A549 (cell line): ENCODE measurements at regions not wholly inside any gene's neighbourhood (a gene's known extent, or its start where the extent isn't known, plus 50 kb on each side); places are given as distances from the start of the nearest gene placed in this dataset.
A peak's percentile ranks its signal among the peaks of the same experiment; 100 is the strongest.

Experiments
- CTCF ChIP-seq: fragments of >200 bp; sonication (Bioruptor Twin); formaldehyde crosslinking; IDR thresholded peaks from 3 replicates; pipeline ENCODE4 v1.5.1; 2016
- ELK1 ChIP-seq: fragments of 150-350 bp; IDR thresholded peaks from 2 replicates; pipeline ENCODE4 v1.6.1; 2014; ENCODE audit warnings: low read depth, mild to moderate bottlenecking, low read length

GRCh38 chr15:70488002-70488605, 275.3 kb downstream of the UACA start:
- TF ChIP-seq ELK1: no peak
- TF ChIP-seq CTCF: peak; percentile 95
